Activated naive CD4-positive, alpha-beta T cell treated with Interleukin-2 at 50 U/mL for 16 hours (primary cell): ENCODE measurements at regions not wholly inside any gene's neighbourhood (a gene's known extent, or its start where the extent isn't known, plus 50 kb on each side); places are given as distances from the start of the nearest gene placed in this dataset.
"Not testable (repeated sequence)": the region's sequence is repeated elsewhere in the genome, so short reads cannot be mapped to it uniquely, and the experiment has no call there.

Source experiments
- DNase-seq: peaks from one replicate; pipeline ENCODE4 v3.0.0-alpha.2; 2020

- DNase-seq, result no peak
Observed at GRCh38 chr14:88929656-88930436, 105.4 kb downstream of the TTC8 start.

- DNase-seq, result no peak
Observed at GRCh38 chr14:88931321-88932110, 107.1 kb downstream of the TTC8 start.

- no peak for DNase-seq
Observed at GRCh38 chr14:88933191-88933590, 108.7 kb downstream of the TTC8 start.

GRCh38 chr14:88934351-88934806, 109.9 kb downstream of the TTC8 start:
- no peak for DNase-seq

GRCh38 chr14:88935083-88935482, 110.6 kb downstream of the TTC8 start:
- no peak for DNase-seq

- DNase-seq, result no peak
Observed at GRCh38 chr14:88937706-88938105, 113.3 kb downstream of the TTC8 start.

GRCh38 chr14:88940671-88941070, 116.2 kb downstream of the TTC8 start:
- no peak for DNase-seq

GRCh38 chr14:88941414-88941813, 117.0 kb downstream of the TTC8 start:
- DNase-seq, result no peak

- DNase-seq, result no peak
Observed at GRCh38 chr14:88947646-88948598, 123.5 kb downstream of the TTC8 start.

GRCh38 chr14:88950069-88950468, 125.6 kb downstream of the TTC8 start:
- DNase-seq, result no peak

- DNase-seq, result no peak
Observed at GRCh38 chr14:88951370-88951769, 126.9 kb downstream of the TTC8 start.

- no peak for DNase-seq
Observed at GRCh38 chr14:88952901-88953300, 128.4 kb downstream of the TTC8 start.

- no peak for DNase-seq
Observed at GRCh38 chr14:88955455-88955854, 131.0 kb downstream of the TTC8 start.

GRCh38 chr14:88960496-88960895, 136.0 kb downstream of the TTC8 start:
- no peak for DNase-seq

- no peak for DNase-seq
Observed at GRCh38 chr14:88961214-88961613, 136.8 kb downstream of the TTC8 start.

- DNase-seq, result no peak
Observed at GRCh38 chr14:88962356-88962755, 137.9 kb downstream of the TTC8 start.

GRCh38 chr14:88967299-88967698, 142.8 kb downstream of the TTC8 start:
- no peak for DNase-seq

- DNase-seq, result no peak
Observed at GRCh38 chr14:88975043-88975830, 150.8 kb downstream of the TTC8 start.

- no peak for DNase-seq
Observed at GRCh38 chr14:88975926-88976325, 151.5 kb downstream of the TTC8 start.

- not testable (repeated sequence) for DNase-seq
Observed at GRCh38 chr14:88980907-88981306, 156.5 kb downstream of the TTC8 start.

- DNase-seq, result no peak
Observed at GRCh38 chr14:88981948-88982347, 157.5 kb downstream of the TTC8 start.

GRCh38 chr14:88983755-88984154, 159.3 kb downstream of the TTC8 start:
- DNase-seq, result no peak
